Hepatocyte (in vitro differentiated cells): ENCODE measurements at regions not wholly inside any gene's neighbourhood (a gene's known extent, or its start where the extent isn't known, plus 50 kb on each side); places are given as distances from the start of the nearest gene placed in this dataset.

ENCODE experiments used
- DNase-seq: peaks from one replicate; pipeline ENCODE4 v3.0.0-alpha.2; 2016; ENCODE audit warnings: low spot score
- H2AFZ ChIP-seq: fragments of 200-600 bp; sonication (generic); 2 replicates; pipeline ENCODE4 v1.6.0; 2016; ENCODE audit warnings: antibody characterized with exemption, mild to moderate bottlenecking
- H3K27ac ChIP-seq: fragments of 200-600 bp; sonication (generic); 2 replicates; pipeline ENCODE4 v1.5.1; 2016; ENCODE audit warnings: mild to moderate bottlenecking
- H3K27me3 ChIP-seq: fragments of 200-600 bp; sonication (generic); 2 replicates; pipeline ENCODE4 v1.6.1; 2016
- H3K36me3 ChIP-seq: fragments of 200-600 bp; sonication (generic); replicated peaks from 2 replicates; pipeline ENCODE4 v1.5.1; 2016; ENCODE audit warnings: low read depth; ENCODE audit not compliant: insufficient read depth
- H3K4me1 ChIP-seq: fragments of 200-600 bp; sonication (generic); 2 replicates; pipeline ENCODE4 v1.5.1; 2016; ENCODE audit warnings: mild to moderate bottlenecking, moderate library complexity; ENCODE audit not compliant: insufficient read depth
- H3K4me2 ChIP-seq: fragments of 200-600 bp; sonication (generic); 2 replicates; pipeline ENCODE4 v1.6.0; 2016
- H3K4me3 ChIP-seq: fragments of 200-600 bp; sonication (generic); 2 replicates; pipeline ENCODE4 v1.5.1; 2016; ENCODE audit warnings: mild to moderate bottlenecking
- H3K79me2 ChIP-seq: fragments of 200-600 bp; sonication (generic); 2 replicates; pipeline ENCODE4 v1.6.0; 2017; ENCODE audit warnings: mild to moderate bottlenecking
- H3K9me2 ChIP-seq: fragments of 200-600 bp; sonication (generic); replicated peaks from 2 replicates; pipeline ENCODE4 v1.6.0; 2017; ENCODE audit warnings: mild to moderate bottlenecking; ENCODE audit not compliant: insufficient read depth
- H3K9me3 ChIP-seq: fragments of 200-600 bp; sonication (generic); 2 replicates; pipeline ENCODE4 v1.5.1; 2016; ENCODE audit warnings: low read depth, mild to moderate bottlenecking
- H4K20me1 ChIP-seq: fragments of 200-600 bp; sonication (generic); 2 replicates; pipeline ENCODE4 v1.6.0; 2016; ENCODE audit warnings: mild to moderate bottlenecking; ENCODE audit not compliant: insufficient read depth, poor library complexity, severe bottlenecking
- CTCF ChIP-seq: fragments of 200-600 bp; sonication (generic); IDR thresholded peaks from 2 replicates; pipeline ENCODE4 v1.5.1; 2016; ENCODE audit warnings: antibody characterized with exemption, mild to moderate bottlenecking; ENCODE audit not compliant: poor library complexity
- EZH2 ChIP-seq: fragments of 200-600 bp; sonication (generic); IDR thresholded peaks from 2 replicates; pipeline ENCODE4 v1.6.1; 2016; ENCODE audit warnings: antibody characterized with exemption, mild to moderate bottlenecking, borderline replicate concordance
- EZH2phosphoT487 ChIP-seq: fragments of 200-600 bp; sonication (generic); IDR thresholded peaks from one replicate; pipeline ENCODE4 v1.6.1; 2018; ENCODE audit warnings: antibody characterized with exemption, mild to moderate bottlenecking, low read depth, moderate library complexity; ENCODE audit not compliant: unreplicated experiment, severe bottlenecking
- WGBS: methylation state at CpG from one replicate; pipeline ENCODE4 v1.1.6; 2016; ENCODE audit warnings: low lambda C conversion rate; ENCODE audit errors: missing lambda C conversion rate; 5-methylcytosine and 5-hydroxymethylcytosine counted together

GRCh38 chr22:27274770-27275449 is 526.6 kb downstream of the MN1 start:
- Histone ChIP-seq H3K27ac (no peak overlapping the region), H3K4me1 (no peaks in the 10 kb centered on the region), H3K4me2 (no peak overlapping the region), H3K9me2 (no peaks in the 10 kb centered on the region), H3K4me3 (no peak overlapping the region), H3K79me2 (no peaks in the 10 kb centered on the region), H3K36me3 (no peaks in the 10 kb centered on the region), H3K27me3 (peaks cover 24% of the 10 kb centered on the region), H4K20me1 (no peaks in the 10 kb centered on the region), H2AFZ (no peak overlapping the region), H3K9me3 (no peaks in the 10 kb centered on the region)
- no peak for DNase-seq
- TF ChIP-seq CTCF = no peak
- no peak for TF ChIP-seq EZH2phosphoT487
- no peak for TF ChIP-seq EZH2
- 81% methylated on average over 4 of the region's 4 CpGs for WGBS

- H3K9me3 ChIP-seq = no peaks in the 10 kb centered on the region
- WGBS = 79% methylated on average over 2 of the region's 2 CpGs
- H2AFZ ChIP-seq = no peak overlapping the region
- no peak overlapping the region for H3K4me3 ChIP-seq
- no peaks in the 10 kb centered on the region for H4K20me1 ChIP-seq
- H3K9me2 ChIP-seq = no peaks in the 10 kb centered on the region
- H3K27ac ChIP-seq = no peak overlapping the region
- DNase-seq = no peak
- H3K27me3 ChIP-seq = no peaks in the 10 kb centered on the region
- H3K4me1 ChIP-seq = no peaks in the 10 kb centered on the region
- H3K4me2 ChIP-seq = no peak overlapping the region
- no peaks in the 10 kb centered on the region for H3K36me3 ChIP-seq
- H3K79me2 ChIP-seq = no peaks in the 10 kb centered on the region
- no peak for TF ChIP-seq CTCF
- no peak for TF ChIP-seq EZH2
- TF ChIP-seq EZH2phosphoT487 = no peak
Observed at GRCh38 chr22:27278946-27279345, 522.6 kb downstream of the MN1 start.

- Histone ChIP-seq H3K4me2 (no peak overlapping the region), H3K4me3 (no peak overlapping the region), H2AFZ (no peak overlapping the region), H3K9me2 (no peaks in the 10 kb centered on the region), H3K9me3 (no peaks in the 10 kb centered on the region), H3K27ac (no peak overlapping the region), H4K20me1 (no peaks in the 10 kb centered on the region), H3K79me2 (no peaks in the 10 kb centered on the region), H3K27me3 (no peaks in the 10 kb centered on the region), H3K36me3 (no peaks in the 10 kb centered on the region), H3K4me1 (no peaks in the 10 kb centered on the region)
- no peak for DNase-seq
- 96% methylated on average over 5 of the region's 5 CpGs for WGBS
- TF ChIP-seq EZH2 (no peak), CTCF (no peak), EZH2phosphoT487 (no peak)
Observed at GRCh38 chr22:27283240-27283639, 518.3 kb downstream of the MN1 start.

- Histone ChIP-seq H3K9me2 (no peaks in the 10 kb centered on the region), H3K79me2 (no peaks in the 10 kb centered on the region), H2AFZ (no peak overlapping the region), H3K36me3 (no peaks in the 10 kb centered on the region), H3K4me1 (no peaks in the 10 kb centered on the region), H4K20me1 (no peaks in the 10 kb centered on the region), H3K4me2 (no peak overlapping the region), H3K27me3 (no peaks in the 10 kb centered on the region), H3K4me3 (no peak overlapping the region), H3K9me3 (no peaks in the 10 kb centered on the region), H3K27ac (no peak overlapping the region)
- DNase-seq = no peak
- TF ChIP-seq EZH2 (no peak), EZH2phosphoT487 (no peak), CTCF (no peak)
- 87% methylated on average over 6 of the region's 6 CpGs for WGBS
Observed at GRCh38 chr22:27283714-27284113, 517.8 kb downstream of the MN1 start.
